Stromal cell of bone marrow (primary cell): ENCODE measurements at regions not wholly inside any gene's neighbourhood (a gene's known extent, or its start where the extent isn't known, plus 50 kb on each side); places are given as distances from the start of the nearest gene placed in this dataset.
A peak's percentile ranks its signal among the peaks of the same experiment; 100 is the strongest.

Experiments used
- DNase-seq: peaks from one replicate; pipeline ENCODE4 v3.0.0-alpha.2; 2012; ENCODE audit warnings: low read depth

DNA sequence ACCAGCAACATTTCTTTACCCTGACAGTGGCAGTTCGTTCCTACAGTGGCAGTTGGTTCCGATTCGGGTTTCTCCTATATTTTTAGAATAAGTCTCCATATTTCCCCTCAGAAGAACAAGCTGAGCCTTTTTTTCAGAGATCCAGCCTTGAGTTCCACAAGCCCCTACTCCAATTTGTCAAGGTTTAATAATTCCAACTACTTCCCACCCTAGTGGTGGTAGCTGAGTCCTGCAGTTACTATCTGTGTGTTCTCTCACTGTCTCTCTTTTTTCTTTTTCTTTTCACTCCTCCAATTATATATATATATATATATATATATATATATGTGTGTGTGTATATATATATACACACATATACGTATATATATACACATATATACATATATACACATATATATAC lies 1347.3 kb downstream of the PCDH9 start:
- no peak for DNase-seq

DNA sequence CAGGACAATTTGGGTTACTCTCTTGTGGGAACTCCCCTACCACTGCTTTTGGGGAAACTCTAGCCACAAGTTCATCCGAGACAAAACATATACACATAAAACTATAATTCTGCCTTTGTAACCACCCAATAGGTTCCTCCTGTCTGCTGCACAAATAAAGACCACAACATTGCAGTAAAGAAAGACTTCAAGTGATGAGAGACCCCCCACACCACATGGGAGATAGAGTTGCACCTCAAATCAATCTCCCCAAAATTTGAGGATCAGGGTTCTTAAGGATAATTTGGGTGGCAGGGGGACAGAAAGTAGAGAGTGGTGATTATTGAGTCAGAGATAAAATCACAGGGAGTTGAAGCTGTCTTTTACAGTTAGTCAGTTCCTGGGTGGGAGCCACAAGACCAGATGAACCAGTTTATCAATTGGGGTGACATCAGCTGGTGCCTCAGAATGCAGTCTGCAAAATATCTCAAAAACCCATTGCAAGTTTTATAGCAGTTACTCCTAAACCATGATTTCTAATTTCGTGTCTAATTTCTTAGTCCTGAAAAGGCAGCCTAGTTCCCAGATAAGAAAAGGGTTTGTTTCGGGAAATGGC lies 1348.5 kb downstream of the PCDH9 start:
- DNase-seq, result no peak

DNA sequence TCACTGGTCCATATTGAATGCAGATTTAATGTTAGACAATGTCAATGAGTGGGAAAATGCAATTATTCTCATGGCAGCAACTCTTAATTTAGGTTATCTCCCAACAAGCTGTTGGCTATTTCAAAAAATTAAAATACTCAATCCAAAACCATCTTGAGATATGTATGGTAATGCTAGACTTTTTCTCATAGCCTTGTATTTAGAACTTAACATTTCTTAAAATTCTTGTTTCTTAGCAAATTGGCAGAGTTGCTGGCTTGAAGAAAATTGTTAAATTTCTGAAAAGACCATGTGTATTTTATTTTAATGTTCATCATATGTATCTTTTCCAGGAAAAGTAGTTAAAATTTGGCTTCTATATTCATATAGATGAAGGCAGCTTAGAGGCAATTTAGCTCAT lies 1355.1 kb downstream of the PCDH9 start:
- DNase-seq, result no peak

- DNase-seq, result no peak
Measured at GRCh38 chr13:65872448-65872847, 1357.7 kb downstream of the PCDH9 start.

GRCh38 chr13:65868884-65869283 lies 1361.3 kb downstream of the PCDH9 start:
- DNase-seq, result no peak

- no peak for DNase-seq
Measured at GRCh38 chr13:65868099-65868498, 1362.0 kb downstream of the PCDH9 start.

DNA sequence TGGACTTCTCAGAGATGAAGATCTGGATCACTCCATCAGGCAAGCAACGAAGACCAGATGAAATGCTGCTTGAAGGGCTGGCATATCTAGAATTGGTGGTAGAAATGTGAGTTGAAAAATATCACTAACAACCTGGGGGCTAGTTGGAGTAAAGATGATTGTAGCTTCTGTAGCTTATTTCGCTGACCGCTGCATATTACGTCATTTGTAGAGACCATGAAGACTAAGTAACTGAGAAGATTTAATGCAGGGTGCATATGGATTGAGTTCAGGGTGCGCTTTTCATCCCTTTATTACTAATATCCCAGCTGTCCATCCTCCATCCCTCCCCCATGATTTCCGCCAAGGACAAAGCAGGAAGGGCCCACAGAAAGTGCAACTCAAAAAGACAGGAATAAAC lies 1364.0 kb downstream of the PCDH9 start:
- no peak for DNase-seq

DNA sequence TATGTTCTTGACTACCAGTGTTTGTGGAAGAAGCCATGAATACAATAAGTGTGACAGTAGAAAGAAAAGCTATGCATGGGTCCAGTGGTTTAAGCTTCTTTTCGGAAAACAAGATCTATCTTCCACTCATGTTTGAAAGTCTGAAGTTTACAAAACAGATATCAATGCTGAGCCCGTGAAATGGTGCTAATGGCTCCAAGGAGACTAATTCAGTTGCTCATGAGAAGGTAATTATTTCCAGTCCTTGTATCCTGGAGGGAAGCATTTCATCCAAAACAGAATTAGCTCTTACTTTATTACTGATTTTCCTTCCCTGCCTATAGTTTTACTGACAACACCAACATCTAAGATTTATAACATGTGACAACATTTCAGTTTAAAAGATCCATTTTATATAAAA lies 1364.9 kb downstream of the PCDH9 start:
- no peak for DNase-seq

GRCh38 chr13:65864039-65864438 lies 1366.1 kb downstream of the PCDH9 start:
- no peak for DNase-seq

DNA sequence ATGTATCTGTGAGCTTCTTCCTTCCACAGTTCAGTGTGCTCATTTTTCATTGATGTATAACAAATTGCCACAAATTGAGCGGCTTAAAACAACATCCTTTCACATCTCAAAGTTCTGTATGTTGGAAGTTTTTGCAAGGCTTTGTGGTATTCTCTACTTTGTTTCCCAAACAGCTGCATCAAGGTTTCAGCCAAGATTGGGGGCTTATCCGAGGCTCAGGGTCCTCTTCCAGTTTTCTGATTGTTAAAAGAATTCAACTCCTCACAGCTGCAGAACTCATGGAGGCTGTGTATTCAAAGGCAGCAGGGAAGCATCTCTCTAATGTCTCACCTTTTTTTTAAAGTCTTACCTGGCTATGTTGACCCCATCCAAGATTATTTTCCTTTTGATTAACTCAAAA lies 1369.8 kb downstream of the PCDH9 start:
- no peak for DNase-seq

GRCh38 chr13:65857942-65858565 lies 1372.1 kb downstream of the PCDH9 start:
- no peak for DNase-seq

DNA sequence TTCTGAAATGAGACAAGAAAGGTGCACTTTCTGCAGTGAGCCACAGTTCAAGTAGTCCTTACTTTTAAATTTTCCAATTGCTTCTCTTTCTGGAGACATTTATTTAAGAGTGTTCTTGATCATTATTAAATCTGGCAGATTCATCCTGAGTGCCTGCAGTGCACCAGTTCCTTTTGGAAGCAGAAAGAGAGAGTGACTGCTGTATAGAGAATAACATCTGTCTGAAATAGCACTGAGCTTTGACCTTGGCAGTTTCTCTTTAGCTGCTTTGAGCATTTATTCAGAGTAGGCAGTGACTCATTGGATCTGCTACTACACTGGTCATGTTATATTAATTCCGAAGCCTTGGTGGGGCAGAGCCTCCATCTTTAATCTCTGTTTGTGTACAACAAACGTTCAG lies 1373.7 kb downstream of the PCDH9 start:
- DNase-seq, result peak; percentile 51

- DNase-seq, result no peak
Measured at GRCh38 chr13:65855242-65855805, 1374.8 kb downstream of the PCDH9 start.

DNA sequence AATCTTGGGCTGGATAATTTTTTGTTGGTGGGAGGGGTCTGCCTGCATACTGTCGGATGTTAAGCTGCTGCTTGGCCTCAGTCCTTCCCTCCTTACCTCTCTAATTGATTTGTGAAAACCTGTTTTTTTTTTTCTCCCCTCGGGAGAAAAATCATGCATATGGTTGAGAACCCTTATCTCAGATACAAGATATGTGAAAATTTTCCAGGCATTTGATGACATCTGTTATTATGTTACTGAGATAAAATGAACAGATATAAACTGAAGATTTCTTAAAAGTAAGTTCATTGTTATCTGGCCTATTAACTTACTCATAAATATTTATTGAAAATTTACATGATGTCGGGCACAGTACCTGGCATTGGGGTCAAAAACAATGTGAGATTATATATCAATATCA lies 1375.7 kb downstream of the PCDH9 start:
- no peak for DNase-seq

GRCh38 chr13:65844266-65844841 lies 1385.8 kb downstream of the PCDH9 start:
- DNase-seq, result no peak

GRCh38 chr13:65843314-65843731 lies 1386.8 kb downstream of the PCDH9 start:
- no peak for DNase-seq

DNA sequence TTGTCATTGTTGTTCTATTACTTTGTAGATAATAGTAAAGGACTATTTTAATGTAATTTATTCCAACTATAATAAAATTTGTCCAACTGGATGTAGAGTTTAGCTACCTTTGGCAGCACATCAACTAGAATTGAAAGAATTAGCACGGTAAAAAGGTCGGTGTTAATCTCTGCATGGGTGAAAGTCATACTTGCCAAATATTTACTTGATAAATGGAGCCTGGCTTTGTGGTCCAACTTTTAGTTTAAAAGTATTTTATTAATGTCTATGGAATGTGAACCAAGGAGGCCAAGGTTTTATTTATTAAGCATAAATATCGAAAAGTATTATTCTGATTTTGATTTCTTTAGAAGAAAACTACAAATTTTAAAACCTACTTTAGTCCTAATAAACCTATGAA lies 1389.0 kb downstream of the PCDH9 start:
- no peak for DNase-seq

DNA sequence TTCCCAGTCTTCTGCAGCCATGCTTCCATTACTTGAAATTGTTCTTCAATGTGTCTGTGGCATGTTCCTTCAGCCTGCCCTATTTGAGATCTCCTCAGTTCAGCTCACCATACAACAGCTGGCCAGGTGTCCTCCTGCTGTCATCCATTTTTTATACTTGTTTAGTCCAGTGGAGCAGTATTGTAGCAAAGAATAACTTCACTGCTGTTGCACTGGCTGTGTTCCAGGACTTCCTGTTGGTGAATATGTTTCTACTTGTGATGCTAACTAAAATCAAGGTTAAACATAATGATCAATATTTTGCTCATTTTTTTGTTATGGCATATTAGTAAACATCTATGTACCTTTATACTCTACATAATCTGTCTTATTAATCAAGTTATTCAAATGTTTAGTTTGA lies 1394.1 kb downstream of the PCDH9 start:
- no peak for DNase-seq

GRCh38 chr13:65834897-65835296 lies 1395.2 kb downstream of the PCDH9 start:
- DNase-seq, result no peak

DNA sequence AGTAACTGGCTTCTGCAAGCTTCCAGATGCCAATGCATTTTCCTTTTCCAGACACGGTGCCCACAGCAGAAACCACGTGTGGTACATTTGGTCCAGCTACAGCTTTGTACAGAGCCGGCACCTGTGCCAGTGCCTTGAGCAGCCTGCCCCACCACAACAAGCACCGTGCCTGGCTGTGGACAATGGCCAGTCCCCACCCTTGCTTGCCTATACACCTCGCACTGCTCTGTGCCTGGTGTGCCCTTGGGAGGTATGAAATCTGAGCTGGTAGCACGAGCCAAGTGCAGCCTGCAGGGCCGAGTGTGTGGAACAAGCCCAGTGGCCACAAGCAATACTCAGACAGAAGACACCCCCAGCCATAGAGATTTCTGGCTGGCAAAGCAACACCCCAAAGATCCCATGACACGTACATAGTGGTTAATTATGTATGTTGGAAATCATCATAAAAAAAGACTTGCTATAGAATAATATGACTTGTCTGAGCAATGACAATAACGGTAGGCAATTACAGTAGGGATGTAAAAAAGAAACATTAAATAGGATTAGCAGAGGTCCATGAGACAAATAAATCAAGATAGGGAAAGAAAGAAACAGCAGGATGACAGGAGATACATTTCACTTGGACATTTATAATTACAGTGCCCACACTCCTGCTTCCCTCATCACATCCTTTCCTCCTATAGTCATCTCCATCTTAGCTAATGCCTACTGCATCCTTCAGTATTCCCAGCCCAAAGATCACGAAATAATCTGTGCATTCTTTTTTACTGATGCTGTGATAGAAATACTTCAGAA lies 1399.5 kb downstream of the PCDH9 start:
- DNase-seq, result no peak

DNA sequence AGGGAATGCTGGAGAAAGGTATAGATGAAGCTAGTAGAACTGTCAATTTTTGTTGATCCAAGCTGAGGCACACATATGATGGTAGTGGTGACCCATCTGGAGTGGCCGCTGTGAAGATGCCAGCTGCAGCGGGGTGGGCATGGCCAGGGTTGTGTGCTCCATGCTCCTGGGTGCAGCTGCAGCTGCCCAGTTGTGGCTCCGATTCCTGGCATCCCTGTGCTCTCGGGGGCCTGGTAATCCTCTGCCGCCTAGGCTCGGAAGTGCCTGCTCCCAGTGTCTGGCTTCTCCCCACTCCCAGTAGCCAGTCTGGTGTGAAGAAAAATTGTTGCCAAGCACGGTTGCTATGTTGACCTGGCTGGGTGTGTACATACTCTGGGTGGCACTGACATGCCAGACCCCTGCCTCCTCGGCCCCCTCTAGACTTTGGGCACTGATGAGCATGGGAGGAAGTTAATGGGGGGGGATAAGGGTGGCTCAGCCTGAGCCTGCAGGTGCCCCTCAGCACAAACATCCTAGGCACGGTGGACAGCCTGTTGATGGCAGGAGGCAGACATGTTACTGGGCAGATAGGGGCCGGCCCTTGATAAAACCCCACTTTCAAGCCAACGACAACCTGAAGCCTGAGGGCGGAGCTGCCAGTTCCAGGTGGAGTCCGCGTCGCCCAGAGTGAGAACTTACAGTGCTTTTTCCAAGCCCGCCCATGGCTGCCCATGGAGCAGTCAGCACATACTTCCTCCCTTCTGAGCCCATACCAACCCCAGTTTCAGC lies 1400.7 kb downstream of the PCDH9 start:
- no peak for DNase-seq

GRCh38 chr13:65826657-65827056 lies 1403.5 kb downstream of the PCDH9 start:
- DNase-seq, result no peak
